Pulmonary artery endothelial cell (primary cell): ENCODE measurements at regions not wholly inside any gene's neighbourhood (a gene's known extent, or its start where the extent isn't known, plus 50 kb on each side); places are given as distances from the start of the nearest gene placed in this dataset.
"Not testable (repeated sequence)": the region's sequence is repeated elsewhere in the genome, so short reads cannot be mapped to it uniquely, and the experiment has no call there.

Source experiments
- DNase-seq: peaks from one replicate; pipeline ENCODE4 v3.0.0-alpha.2; 2011; ENCODE audit warnings: low read depth, low spot score

DNA sequence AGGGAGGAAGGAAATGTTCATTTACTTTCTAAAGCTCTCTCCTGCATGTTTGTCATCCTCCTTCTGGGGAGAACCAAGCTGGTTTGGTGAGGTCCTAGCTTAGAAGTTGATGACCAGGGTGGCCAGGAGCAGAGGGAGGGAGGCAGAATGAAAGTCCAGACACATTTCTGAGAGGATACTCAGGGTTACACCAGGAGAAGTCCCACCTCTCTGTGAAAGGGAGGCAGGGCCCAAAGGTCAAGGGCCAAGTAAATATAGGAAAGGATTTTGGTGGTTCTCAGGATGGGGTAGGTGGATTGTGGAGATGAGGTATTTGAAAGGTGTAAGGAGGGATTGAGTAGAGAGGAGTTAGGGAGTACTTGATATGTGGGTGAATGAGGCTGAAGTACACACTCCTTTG is 58.0 kb upstream of the FBXO11 start:
- DNase-seq = no peak

DNA sequence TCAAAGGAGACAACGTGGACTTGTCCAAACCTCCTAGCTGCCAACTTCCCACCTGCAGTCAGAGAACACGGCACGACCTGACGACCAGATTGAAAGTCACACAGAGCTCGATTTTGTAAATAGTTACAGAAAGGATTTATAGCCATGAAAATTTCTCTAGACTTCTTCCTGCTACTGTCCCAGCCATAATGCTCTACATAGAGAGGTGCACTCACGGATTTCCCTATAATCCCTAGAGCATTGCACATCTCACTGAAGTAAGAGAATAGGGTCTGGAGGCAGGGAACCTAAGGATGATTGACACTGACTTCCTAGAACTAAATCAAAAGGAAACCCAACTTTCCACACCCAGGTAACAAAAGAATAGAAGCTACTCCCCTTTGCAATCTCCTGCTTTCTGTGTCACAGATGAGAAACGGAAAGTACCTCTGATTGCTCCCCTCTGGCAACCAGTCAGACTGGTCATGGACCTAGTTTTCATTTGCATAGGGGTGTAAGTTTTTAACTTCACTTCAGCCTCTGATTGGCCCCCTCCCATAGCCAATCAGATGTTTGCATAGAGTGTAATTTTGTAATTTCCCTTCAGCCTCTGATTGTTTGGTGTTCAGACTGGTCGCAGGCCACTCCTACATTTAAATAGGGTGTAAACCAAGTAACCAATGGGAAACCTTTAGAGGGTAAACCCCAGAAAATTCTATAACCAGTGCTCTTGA is 58.6 kb upstream of the FBXO11 start:
- DNase-seq = no peak

DNA sequence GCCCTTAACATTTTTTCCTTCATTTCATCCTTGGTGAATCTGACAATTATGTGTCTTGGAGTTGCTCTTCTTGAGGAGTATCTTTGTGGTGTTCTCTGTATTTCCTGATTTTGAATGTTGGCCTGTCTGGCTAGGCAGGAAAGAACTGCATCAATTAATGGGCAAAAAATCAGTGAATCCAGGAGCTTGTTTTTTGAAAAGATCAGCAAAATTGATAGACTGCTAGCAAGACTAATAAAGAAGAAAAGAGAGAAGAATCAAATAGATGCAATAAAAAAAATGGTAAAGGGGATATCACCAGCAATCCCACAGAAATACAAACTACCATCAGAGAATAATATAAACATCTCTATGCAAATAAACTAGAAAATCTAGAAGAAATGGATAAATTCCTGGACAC is 70.4 kb upstream of the FBXO11 start:
- not testable (repeated sequence) for DNase-seq

DNA sequence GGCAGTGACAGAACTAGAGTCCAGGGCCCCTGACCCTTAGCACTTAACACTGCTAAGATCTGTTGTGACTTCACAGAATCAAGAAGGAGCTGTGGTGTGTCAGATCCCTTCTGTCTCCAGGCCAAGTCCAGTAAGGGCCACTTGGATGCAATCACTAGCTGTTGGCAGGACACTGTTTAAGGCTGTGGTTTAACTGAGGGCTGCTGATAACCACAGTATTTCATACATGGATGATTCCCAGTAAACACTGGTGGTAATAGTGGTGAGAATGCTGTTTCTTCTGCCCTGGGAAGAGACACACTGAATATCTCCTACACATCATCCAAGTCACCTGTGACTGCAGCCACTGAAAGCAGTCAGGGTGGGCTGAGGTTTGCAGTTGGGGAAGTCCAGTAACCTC is 77.7 kb upstream of the FBXO11 start:
- no peak for DNase-seq

DNA sequence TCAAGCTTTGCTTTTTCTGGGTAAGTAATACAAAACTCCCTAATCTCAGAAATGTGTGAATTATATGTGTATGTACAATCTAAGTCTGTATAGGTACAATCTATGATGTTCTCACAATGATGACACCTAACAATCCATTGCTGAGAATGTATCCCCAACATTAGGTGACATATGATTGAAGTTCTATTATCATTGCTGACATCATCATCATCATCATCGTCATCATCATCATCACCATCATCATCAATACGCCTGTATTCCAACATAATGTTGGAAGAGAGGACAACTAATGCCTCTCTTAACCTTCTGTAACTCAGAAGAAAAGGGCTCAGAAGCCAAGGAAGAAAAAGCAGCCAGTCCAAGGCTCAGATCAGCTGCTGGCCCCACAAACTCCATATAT is 84.2 kb upstream of the FBXO11 start:
- DNase-seq = no peak

DNA sequence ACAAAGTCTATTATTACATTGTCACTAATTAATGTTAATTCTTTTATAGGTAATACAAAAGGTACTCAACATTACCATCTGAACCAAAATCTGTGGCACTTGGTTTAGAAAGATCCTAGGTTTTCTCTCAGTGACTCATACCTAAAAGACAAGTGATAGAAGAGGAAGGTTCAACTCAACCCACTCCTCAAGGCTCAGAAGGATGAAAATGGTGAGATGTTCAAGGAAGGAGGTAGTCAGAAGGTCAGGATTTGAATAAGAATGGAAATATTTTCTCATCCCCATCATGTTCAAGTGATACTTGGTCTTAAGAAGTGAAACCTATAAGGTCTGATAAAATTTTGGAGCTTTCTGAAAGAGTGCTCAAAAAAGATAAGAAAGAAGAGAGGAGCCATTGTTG is 86.4 kb upstream of the FBXO11 start:
- DNase-seq = no peak

DNA sequence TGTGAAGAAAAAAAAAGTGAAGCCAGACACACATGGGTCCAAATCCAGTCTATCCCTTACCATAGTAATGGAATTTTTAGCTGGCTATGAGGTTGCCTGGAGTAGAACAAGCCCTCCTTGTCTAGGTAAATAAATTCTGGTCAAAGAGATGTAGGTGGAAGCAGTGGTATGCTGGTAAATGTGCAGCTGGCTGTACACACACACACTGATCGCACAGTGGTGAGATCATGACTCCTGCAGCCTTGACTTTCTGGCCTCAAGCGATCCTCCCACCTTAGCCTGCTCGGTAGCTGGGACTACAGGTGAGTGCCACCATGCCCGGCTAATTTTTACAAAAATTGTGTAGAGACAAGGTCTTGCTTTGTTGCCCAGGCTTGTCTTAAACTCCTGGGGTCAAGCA is 90.5 kb upstream of the FBXO11 start:
- DNase-seq = no peak

DNA sequence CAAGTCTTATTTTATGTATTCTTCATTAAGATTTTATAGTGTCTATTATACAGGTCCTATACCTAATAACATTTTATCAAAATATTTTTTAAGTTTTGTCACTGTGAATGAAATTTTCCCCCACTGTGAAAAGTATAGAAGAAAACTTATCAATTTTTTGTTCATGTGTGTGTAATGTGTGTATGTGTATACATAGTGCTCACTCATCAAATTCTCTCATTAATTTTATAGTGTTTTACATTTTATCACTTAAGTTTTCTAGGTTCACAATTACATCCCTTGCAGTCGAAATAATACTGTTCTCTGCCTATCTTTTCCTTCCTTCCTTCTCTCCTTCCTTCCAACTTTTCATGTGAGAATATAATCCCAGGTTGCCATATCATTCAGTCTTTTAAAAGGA is 93.2 kb upstream of the FBXO11 start:
- DNase-seq = no peak

DNA sequence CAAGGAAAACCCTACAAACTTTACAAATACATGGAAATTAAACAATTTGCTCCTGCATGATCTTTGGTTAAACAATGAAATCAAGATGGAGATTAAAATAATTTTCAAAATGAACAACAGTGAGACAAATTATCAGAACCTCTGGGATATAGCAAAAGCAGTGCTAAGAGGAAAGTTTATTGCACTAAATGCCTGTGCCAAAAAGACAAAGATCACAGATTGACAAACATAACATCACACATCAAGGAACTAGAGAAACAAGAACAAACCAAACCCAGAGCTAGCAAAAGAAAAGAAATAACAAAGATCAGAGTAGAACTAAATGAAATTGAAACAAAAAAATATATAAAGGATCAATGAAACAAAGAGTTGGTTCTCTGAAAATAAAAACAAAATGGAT is 95.2 kb upstream of the FBXO11 start:
- DNase-seq = no peak

DNA sequence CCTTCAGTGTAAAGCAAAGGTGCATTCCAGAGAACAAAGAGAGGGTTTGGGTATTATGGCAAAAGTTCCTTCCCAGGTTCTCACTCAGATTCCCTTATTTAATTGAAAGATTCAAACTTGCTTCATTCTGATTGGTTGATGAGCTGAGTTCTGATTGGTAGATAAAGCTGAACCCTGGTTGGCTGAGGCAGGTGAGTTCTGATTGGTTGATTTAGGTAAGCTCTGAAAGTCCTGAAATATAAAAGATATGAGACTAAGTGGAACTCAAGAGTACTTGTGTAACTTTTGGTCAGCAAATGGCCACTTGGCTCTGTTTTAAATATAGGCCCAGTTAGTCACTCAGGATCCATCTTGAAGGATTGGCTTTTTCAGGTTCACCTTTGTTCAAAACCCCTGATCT is 99.8 kb upstream of the FBXO11 start:
- no peak for DNase-seq

DNA sequence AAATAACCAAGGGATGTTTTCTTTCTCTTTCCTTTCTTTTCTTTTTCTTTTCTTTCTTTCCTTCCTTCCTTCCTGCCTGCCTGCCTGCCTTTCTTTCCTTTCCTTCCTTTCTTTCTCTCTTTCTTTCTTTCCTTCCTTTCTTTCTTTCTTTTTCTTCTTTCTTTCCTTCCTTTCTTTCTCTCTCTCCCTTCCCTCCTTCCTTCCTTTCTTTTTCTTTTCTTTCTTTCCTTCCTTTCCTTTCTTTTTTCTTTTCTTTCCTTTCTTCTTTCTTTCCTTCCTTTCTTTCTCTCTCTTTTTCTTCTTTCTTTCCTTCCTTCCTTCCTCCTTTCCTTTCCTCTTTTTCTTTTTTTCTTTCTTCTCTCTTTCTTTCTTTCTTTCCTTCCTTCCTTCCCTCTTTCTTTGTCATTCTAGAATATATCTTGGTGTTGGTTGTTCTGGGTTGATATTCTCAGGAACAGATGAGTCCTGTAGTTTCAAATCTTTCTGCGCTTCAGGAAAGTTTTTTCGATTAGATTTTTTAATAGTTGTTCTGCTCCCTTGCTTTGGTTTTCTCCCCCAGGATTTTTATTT is 101.5 kb upstream of the FBXO11 start:
- no peak for DNase-seq

DNA sequence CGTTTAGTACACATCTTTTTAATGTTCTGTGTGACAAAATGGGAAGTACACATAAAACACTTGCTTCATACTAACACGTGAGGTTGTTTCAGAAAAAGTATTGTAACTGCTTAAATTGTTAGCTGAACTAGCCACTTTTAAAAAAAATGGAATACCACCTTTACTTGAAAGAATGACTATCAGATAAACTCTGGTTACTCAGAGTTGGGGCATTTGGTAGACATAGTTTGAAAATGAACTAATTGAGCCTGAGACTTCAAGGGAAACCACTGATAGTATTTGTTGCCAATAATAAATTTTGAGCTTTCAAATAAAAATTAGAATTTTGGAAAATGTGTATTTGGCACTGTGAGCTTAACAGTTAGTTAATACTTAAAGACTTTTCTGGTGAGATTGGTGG is 103.0 kb upstream of the FBXO11 start:
- no peak for DNase-seq

DNA sequence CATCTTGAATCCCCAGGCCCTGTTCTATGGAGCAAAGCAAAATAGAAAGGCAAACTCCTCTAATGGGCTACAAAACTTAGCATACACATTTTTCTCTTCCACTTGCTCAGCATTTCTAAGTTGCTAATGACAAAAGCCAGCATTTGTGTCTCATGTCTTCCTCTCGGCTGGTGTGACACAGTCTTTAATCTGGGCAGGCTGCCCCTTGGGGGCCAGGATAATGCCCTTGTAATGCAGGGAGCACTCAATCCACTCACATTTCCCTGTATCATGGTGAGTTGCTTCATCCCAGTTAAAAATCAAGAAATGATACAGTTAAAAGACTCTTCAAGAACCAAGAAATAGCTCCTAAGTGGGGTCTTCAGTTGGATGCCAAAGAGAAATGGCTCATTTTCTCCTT is 109.1 kb upstream of the FBXO11 start:
- no peak for DNase-seq

DNA sequence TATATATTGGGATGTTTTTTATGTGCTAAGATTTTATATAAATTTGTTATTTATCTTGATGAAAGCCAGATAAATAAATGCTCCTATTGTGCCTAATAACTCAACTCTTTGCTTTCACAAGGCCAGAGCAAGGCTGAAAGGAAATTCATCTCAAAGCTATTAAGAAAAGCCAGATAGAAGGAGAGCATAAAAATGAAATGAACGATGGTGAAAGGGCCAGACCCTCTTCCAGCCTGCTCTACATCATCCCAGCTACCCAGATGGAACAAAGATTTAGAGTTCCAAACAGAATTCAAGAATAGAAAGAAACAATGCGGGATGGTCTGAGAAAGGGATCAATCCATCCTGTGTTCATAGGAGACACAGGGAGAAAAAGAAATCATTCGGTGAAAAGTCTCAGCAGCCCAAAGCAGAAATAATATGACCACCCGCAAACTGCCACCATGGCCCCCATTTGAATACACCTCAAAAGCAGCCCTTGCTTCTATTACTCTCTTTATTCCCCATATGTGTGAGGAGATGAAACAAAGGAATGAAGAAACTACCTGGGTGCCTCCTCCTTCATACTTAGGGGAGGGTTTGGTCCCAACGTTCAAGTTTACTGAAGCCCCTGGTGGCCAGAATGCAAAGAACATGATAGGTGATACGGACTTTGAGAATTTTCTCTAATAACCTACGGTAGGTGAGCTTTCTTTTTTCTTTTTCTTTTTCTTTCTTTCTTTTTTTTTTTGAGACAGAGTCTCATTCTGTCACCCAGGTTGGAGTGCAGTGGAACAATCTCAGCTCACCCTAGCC is 110.1 kb upstream of the FBXO11 start:
- DNase-seq = no peak

DNA sequence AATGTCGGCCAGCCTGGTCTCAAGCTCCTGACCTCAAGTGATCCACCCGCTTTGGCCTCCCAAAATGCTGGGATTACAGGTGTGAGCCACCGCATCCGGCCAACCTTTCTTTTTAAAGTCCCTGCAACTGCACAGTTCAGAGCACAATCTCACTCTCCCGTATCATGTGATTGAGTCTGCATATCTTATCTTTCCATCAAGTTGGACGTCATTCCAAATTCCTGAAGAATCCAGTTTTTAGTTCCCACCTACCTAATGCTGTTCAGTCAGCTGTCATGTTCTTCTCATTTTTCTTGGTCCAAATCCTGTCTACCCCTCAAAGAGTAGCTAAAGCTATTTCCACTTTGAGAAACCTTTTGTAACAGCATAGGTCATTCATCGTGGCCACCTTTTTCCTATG is 110.8 kb upstream of the FBXO11 start:
- no peak for DNase-seq

DNA sequence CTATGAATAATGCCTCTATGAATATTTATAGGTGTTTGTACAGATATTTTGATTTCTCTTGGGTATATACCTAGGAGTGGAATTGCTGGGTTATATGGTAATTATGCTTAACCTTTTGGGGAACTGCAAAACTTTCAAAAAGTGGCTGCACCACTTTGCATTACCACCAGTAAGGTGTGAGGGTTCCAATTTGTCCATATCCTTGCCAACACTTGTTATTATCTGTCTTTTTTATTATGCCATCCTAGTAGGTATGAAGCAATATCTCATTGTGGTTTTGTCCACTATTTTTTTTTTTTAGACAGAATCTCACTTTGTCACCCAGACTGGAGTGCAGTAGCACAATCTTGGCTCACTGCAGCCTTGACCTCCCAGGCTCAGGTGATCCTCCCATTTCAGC is 112.2 kb upstream of the FBXO11 start:
- no peak for DNase-seq

DNA sequence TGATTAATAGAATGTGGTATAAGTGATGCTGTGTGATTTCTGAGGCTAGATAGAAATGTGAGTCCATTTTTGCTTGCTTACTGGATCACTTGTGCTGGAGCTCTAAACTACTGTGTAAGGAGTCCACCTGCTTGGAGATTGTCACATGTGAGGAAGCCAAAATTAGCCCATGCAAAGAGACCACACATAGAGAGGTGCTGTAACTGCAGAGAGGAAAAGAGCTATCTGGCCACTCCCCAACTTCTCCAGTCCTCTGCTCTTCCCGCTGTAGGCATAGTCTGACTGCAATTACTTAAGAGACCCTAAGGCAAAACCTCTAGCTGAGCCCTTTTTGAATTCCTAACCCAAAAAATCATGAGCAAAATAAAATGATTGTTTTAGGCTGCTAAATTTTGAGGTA is 120.6 kb upstream of the FBXO11 start:
- DNase-seq = no peak

DNA sequence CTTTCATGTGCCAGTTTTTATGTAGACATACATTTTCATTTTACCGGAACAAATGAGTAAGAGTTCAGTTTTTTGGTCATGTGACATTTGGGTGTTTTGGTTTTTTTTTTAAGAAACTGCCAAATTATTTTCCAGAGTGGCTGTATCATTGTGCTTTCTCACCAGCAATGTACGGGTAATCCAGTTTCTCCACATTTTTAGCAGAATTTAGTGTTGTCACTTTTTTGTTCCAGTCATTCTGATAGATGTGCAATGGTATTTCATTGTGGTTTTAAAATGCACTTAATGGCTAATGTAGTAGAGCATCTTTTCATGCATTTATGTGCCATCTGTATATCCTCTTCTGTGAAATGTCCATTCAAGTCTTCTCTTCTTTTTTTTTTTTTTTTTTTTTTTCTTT is 126.5 kb upstream of the FBXO11 start:
- DNase-seq = no peak

DNA sequence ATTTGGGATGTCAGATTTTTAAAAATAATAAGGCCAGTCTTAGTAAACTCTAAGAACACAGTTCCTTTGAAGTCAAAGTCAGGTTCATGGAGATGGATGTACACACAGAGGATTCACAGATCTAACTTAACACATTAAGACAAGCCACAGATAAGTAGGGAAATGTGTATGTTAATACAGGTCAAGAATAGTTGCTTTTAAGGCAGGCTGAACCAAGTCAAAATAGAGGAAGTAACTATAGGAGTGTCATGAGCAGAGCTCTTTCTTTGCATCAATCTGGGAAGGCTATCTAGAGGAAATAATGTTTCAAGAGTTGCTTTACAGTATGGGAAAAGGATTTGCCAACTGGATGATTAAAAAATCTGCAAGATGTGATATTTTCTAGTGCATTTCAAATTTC is 128.0 kb upstream of the FBXO11 start:
- DNase-seq = no peak

DNA sequence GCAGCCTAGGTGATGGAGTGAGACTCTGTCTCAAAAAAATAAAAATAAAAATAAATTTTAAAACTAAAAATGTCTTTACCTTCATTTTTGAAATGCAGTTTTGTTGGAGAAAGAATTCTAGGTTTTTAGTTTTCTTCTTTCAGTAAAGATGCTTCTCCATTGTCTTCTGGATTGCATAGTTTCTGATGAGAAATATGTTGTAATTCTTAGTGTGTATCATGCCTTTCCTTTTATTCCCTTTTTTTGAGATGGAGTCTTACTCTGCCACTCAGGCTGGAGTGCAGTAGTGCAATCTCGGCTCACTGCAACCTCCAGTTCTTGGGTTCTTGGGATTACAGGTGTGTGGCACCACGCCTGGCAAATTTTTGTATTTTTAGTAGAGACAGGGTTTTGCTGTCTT is 130.0 kb upstream of the FBXO11 start:
- DNase-seq = no peak

DNA sequence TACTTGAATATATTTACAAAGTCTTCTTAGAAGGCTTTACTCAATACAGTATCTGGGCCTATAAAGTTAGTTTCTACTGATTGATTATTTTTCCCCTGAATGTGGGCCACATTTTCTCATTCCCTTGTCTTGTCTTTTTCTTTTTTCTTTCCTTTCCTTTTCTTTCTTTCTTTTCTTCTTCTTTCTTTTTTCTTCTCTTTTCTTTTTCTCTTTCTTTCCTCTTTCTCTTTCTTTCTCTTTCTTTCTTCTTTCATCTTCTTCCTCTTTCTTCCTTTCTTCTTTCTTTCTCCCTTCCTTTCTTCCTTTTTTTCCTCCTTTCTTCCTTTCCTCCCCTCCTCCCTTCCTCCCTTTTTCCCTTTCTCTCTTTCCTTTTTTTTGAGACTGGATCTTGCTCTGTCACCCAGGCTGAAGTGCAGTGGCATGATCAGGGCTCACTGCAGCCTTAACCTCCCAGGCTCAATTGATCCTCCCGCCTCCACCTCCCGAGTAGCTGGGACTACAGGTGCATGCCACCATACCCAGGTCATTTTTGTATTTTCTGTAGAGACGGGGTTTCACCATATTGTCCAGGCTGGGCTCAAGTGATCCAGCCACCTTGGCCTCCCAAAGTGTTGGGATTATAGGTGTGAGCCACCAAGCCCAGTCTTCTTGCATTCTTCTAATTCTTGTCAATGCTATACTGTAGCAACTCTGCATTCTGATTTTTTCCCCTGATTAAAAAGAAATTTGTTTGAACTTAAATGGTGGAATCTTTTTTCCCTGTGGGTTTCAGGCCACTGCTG is 133.1 kb upstream of the FBXO11 start:
- DNase-seq = no peak

DNA sequence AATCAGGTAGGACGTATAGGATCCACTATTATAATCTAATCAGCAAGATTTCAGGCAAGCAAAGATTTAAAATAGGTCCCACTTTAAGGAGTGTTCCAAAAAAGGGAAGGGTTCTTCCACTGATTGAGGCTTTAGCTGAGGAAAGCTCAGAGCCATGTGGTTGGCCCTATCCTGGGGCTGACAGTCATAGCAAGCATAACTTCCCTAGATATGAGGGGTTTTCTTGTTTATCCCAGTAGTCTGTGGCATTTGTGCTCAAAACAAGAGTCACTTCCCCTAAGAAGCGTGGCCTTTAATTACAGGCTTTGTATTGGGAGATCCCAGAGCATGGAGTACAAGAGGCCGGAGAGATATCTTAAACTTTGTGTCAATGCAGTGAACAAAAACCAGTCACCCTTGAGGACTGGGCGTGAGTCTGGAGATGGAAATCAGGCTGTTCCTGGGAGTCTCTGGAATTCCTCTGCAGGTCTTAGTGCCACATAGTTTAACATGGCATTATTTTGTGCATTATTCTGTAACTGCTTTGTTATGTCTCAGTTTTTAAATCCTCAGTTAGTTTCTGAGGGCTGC is 136.9 kb upstream of the FBXO11 start:
- no peak for DNase-seq
